Naive B cell (primary cell): ENCODE measurements at regions not wholly inside any gene's neighbourhood (a gene's known extent, or its start where the extent isn't known, plus 50 kb on each side); places are given as distances from the start of the nearest gene placed in this dataset.

Experiments
- ATAC-seq, 2 donors: fragments of 150-1000 bp; cut with Tn5 transposase; 2 replicates each; pipeline ENCODE4 v1.10.0; 2021; ENCODE audit warnings: low read depth in 2 of 2, mild to moderate bottlenecking in 2 of 2, moderate library complexity in 2 of 2
- DNase-seq: peaks from one replicate; pipeline ENCODE4 v3.0.0; 2022
- H3K27ac Mint-ChIP-seq, 6 donors: one replicate each; pipeline ENCODE4 v1.8.0; 2020 to 2022; ENCODE audit warnings: mild to moderate bottlenecking in 6 of 6, mixed read lengths in 6 of 6, moderate library complexity in 5 of 6, inconsistent platforms in 2 of 6
- H3K27me3 Mint-ChIP-seq, 3 donors: one replicate each; pipeline ENCODE4 v1.8.0; 2021 to 2022; ENCODE audit warnings: mixed read lengths in 3 of 3, mild to moderate bottlenecking in 1 of 3
- H3K36me3 Mint-ChIP-seq, 2 donors: one replicate each; pipeline ENCODE4 v1.8.0; 2020 to 2022; ENCODE audit warnings: mixed read lengths in 2 of 2, inconsistent platforms in 1 of 2, mild to moderate bottlenecking in 1 of 2
- H3K4me1 Mint-ChIP-seq, 3 donors: one replicate each; pipeline ENCODE4 v1.8.0; 2020 to 2022; ENCODE audit warnings: mixed read lengths in 3 of 3, inconsistent platforms in 1 of 3, mild to moderate bottlenecking in 1 of 3, moderate library complexity in 1 of 3
- H3K4me3 Mint-ChIP-seq, 8 donors: one replicate each; pipeline ENCODE4 v1.8.0; 2020 to 2022; ENCODE audit warnings: mild to moderate bottlenecking in 8 of 8, mixed read lengths in 8 of 8, moderate library complexity in 8 of 8, inconsistent platforms in 2 of 8
- H3K9me3 Mint-ChIP-seq, 7 donors: one replicate each; pipeline ENCODE4 v1.8.0; 2020 to 2022; ENCODE audit warnings: mixed read lengths in 7 of 7, mild to moderate bottlenecking in 5 of 7, inconsistent platforms in 2 of 7, moderate library complexity in 1 of 7

DNA sequence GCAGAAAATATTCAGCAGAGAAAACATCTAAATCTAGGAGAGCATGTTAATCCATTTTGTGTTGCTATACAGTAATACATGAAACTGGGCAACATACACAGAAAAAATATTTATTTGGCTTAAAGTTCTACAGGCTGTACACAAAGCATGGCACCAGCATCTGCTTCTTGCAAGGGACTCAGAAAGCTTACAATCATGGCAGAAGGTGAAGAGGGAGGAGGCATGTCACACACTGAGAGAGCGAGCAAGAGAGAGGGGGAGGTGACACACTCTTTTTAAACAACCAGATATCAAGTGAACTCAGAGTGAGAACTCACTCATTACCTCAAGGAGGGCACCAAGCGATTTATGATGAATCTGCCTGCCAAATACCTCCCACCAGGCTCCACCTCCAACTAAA, 94.2 kb upstream of the CNOT2 start:
- no peak for DNase-seq
- no peak for ATAC-seq
- Mint-ChIP-seq H3K4me3 (no peak overlapping the region), H3K4me1 (no peaks in the 10 kb centered on the region), H3K36me3 (peaks cover 0 to 5% of the 10 kb centered on the region in 2 donors), H3K27ac (no peak overlapping the region), H3K27me3 (peaks cover 9 to 20% (median 15%) of the 10 kb centered on the region in 3 donors), H3K9me3 (peaks cover 4 to 19% (median 7%) of the 10 kb centered on the region in 7 donors)

DNA sequence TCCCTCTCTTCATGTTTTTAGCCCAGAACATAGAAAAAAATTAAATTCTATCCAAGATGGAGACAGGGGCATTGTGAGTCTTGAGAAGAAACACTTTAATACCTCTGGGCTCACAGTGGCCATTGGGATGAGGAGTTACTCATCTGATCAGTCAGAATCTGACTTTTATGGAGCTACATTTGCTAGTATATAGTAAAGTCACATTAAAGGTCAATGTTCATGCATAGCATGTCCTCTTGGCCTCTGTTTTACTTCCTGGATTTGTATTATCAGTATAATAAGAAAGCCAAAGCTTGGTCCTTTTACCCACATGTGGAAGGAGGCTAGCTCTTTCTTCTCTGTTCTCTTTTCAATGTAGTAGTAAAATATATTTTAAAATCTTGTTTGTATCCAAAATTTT, 93.6 kb upstream of the CNOT2 start:
- Mint-ChIP-seq H3K9me3 (peaks cover 4 to 25% (median 10%) of the 10 kb centered on the region in 7 donors), H3K27me3 (peaks cover 9 to 19% (median 15%) of the 10 kb centered on the region in 3 donors), H3K4me3 (no peak overlapping the region), H3K27ac (no peak overlapping the region), H3K4me1 (no peaks in the 10 kb centered on the region), H3K36me3 (peaks cover 0 to 5% of the 10 kb centered on the region in 2 donors)
- no peak for ATAC-seq
- no peak for DNase-seq

DNA sequence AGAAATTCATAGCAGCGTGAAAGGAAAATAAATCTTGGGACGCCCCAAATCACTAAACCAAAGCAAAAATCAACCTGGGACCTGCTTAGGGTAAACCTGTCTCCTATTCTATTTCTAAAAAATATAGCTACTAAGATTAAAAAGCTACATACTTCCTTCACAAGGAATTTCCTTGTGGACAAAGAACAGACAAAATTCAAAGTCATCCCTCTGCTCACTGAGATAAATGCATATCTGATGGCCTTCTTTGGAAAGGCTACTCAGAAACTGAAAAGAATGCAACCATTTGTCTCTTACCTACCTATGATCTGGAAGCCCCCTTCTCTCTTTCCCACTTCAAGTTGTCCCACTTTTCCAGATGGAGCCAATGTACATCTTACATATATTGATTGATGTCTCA, 93.0 kb upstream of the CNOT2 start:
- Mint-ChIP-seq H3K9me3 (peaks cover 4 to 31% (median 14%) of the 10 kb centered on the region in 7 donors), H3K36me3 (peaks cover 0 to 5% of the 10 kb centered on the region in 2 donors), H3K4me1 (no peaks in the 10 kb centered on the region), H3K27ac (no peak overlapping the region), H3K27me3 (peaks cover 9 to 19% (median 15%) of the 10 kb centered on the region in 3 donors), H3K4me3 (no peak overlapping the region)
- no peak for DNase-seq
- ATAC-seq: no peak

DNA sequence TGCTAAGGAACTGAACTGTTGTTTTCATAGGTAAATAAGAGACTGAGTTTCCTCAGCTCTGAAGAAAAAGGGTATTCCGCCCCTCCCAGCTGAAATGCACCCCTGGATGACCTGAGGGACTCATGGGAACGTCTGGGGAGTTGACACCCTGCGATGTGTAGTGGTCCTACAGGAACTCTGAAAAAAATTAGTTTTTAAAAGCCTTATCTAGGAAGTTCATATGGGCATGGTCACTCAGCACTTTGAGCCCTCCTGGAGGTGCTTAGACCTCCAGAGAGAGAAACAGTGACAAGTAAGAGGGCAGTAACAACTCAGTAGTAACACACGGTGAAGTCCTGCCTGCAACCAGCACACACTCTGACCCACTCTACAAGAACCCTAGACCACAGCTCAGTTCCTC, 91.2 kb upstream of the CNOT2 start:
- ATAC-seq: no peak
- no peak for DNase-seq
- H3K9me3 Mint-ChIP-seq: peaks cover 4 to 38% (median 21%) of the 10 kb centered on the region in 7 donors
- peaks cover 6 to 19% (median 9%) of the 10 kb centered on the region in 3 donors for H3K27me3 Mint-ChIP-seq
- H3K4me3 Mint-ChIP-seq: no peak overlapping the region
- no peak overlapping the region for H3K27ac Mint-ChIP-seq
- peaks cover 0 to 5% of the 10 kb centered on the region in 2 donors for H3K36me3 Mint-ChIP-seq
- H3K4me1 Mint-ChIP-seq: no peaks in the 10 kb centered on the region

DNA sequence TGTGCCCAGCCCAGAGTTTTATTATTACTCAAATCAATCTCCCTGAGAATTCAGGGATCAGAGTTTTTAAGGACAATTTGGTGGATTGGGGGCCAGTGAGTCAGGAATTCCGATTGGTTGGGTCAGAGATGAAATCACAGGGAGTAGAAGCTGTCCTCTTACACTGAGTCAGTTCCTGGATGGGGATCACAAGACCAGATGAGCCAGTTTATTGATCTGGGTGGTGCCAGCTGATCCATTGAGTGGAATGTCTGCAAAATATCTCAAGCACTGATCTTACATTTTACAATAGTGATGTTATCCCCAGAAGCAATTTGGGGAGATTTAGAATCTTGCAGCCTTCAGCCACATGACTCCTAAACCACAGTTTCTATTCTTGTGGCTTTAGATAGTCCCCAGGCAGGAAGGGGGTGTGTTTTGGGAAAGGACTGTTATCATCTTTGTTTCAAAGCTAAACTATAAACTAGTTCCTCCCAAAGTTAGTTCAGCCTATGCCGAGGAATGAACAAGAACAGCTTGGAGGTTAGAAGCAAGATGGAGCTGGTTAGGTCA, 89.1 kb upstream of the CNOT2 start:
- Mint-ChIP-seq H3K27me3 (peaks cover under 1 to 26% (median 4%) of the 10 kb centered on the region in 3 donors), H3K4me3 (no peak overlapping the region), H3K27ac (no peak overlapping the region), H3K4me1 (no peaks in the 10 kb centered on the region), H3K36me3 (peaks cover 5 to 17% of the 10 kb centered on the region in 2 donors), H3K9me3 (peaks cover 7 to 57% (median 37%) of the 10 kb centered on the region in 7 donors)
- ATAC-seq: no peak
- DNase-seq: no peak

DNA sequence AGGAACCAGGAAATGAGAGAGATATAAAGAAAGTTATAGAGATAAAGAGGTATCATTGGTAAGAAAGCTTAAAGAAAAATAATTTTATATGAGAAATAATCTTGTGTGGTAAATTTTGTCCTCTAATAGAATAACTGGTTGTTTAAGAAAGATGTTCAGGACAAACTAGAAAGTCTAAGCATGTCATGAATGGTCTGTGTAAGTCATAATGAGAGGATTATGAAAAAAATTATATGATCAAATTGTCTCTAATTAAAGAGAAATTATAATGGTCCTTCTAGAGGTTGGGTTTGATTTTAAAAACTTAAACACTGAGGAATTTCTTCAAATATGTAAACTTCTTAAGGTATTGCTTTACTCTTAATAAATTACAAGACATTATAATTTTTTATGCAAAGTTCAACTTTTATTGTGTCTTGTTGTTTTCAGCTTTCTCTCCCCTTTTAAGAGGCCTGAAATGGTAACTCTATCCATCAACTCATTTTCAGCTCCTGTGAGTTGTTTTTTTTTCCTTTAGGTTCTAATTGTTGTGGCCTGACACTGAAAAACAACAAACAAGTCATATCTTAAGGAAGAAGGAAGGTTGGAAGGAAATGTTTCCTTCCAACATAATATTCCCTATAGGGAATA, 88.2 kb upstream of the CNOT2 start:
- Mint-ChIP-seq H3K4me1 (no peaks in the 10 kb centered on the region), H3K27me3 (peaks cover 0 to 34% (median 0%) of the 10 kb centered on the region in 3 donors), H3K27ac (no peak overlapping the region), H3K9me3 (peaks cover 7 to 66% (median 41%) of the 10 kb centered on the region in 7 donors), H3K4me3 (no peak overlapping the region), H3K36me3 (peaks cover 5 to 17% of the 10 kb centered on the region in 2 donors)
- DNase-seq (no peak), ATAC-seq (no peak)

DNA sequence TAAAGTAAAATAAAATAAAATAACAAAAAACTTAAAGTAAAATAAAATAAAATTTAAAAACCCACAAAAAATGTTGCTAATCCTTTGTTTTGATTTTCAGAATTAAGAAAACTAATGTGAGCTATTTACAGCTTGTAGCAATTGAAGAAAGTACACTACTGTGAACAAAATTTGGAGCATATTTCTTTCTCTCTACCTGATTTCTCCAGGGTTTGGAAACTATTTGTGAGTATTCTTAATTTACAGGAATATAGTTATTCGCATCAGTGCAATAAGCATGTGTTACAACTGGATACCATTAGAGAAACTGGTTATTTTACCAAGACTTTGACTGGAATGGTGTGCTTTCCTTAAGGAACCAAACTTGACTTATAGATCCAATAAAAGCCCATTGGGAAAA, 86.1 kb upstream of the CNOT2 start:
- no peak for ATAC-seq

DNA sequence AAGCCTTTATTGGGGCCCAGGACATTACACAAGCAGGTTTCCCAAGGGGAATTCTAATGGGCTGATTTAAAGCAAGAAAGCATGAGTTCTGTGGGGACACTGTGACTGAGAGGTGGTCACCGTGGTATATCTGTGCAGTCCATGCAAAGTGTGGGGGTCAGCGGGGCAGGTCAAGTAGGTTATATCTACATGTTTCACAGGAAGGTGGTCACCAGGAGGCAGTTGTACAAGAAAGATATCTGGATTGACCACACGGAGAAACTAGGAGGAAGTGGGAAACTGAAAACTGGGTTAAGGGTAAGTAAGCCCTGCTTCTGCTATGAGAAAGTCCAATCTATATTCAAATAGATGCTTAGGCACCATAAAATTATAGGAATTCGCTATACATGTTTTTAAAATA, 77.8 kb upstream of the CNOT2 start:
- H3K27ac Mint-ChIP-seq: no peak overlapping the region

More for the DNA sequence above, 86.1 kb upstream of the CNOT2 start:
- H3K36me3 Mint-ChIP-seq: peaks cover 5 to 17% of the 10 kb centered on the region in 2 donors
- H3K27ac Mint-ChIP-seq: no peak overlapping the region
- no peak overlapping the region for H3K4me3 Mint-ChIP-seq
- H3K4me1 Mint-ChIP-seq: no peaks in the 10 kb centered on the region
- peaks cover 10 to 86% (median 47%) of the 10 kb centered on the region in 7 donors for H3K9me3 Mint-ChIP-seq
- H3K27me3 Mint-ChIP-seq: peaks cover 0 to 19% (median 0%) of the 10 kb centered on the region in 3 donors
- DNase-seq: no peak

DNA sequence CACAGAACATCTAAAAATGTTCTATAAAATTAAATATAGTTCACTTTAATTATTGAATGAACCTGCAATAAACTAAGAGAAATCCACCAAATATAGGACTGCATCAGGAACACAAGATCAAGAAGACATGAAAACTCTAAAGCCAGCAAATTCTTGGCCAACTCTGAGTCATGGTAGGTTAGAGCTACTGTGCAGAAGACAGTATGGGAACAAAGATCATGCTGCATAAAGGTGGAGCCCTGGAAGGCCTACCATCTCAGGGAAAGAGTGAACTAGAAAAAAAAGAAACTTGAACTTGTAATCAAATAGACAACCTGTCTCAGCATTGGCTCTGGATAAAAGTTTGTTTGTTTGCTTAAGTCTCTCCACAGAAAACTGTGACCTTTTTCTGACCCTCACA, 66.9 kb upstream of the CNOT2 start:
- no peak for DNase-seq
- Mint-ChIP-seq H3K27ac (no peak overlapping the region), H3K4me3 (no peak overlapping the region), H3K9me3 (peaks cover 0 to 6% (median 2%) of the 10 kb centered on the region in 7 donors), H3K27me3 (peaks cover 0 to 5% (median 0%) of the 10 kb centered on the region in 3 donors), H3K36me3 (peaks cover 0 to 6% of the 10 kb centered on the region in 2 donors), H3K4me1 (no peaks in the 10 kb centered on the region)
- no peak for ATAC-seq

More for the DNA sequence above, 77.8 kb upstream of the CNOT2 start:
- peaks cover 0 to 18% (median 7%) of the 10 kb centered on the region in 7 donors for H3K9me3 Mint-ChIP-seq
- peaks cover 0 to 4% (median 0%) of the 10 kb centered on the region in 3 donors for H3K27me3 Mint-ChIP-seq
- H3K4me1 Mint-ChIP-seq: no peaks in the 10 kb centered on the region
- no peaks in the 10 kb centered on the region for H3K36me3 Mint-ChIP-seq
- no peak overlapping the region for H3K4me3 Mint-ChIP-seq
- ATAC-seq: no peak
- DNase-seq: no peak

DNA sequence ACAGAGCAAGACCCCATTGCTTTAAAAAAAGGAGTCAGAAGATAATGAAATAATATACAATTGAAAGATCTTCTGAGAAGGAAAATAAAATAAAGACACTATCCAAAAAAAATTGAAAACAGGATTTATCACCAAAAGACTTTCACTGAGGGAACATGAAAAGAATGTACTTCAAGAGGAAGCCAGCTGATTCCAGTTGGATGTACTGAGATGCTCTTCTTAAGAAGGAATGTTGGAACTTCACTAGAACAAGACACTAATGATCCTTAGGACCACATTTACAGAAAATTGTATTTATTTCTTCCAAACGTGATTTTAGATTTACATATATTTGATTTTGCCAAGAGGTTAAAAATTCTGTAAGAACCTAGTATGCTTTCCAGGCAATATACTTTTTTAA, 65.6 kb upstream of the CNOT2 start:
- H3K4me1 Mint-ChIP-seq: no peaks in the 10 kb centered on the region
- H3K36me3 Mint-ChIP-seq: peaks cover 0 to 8% of the 10 kb centered on the region in 2 donors
- H3K27me3 Mint-ChIP-seq: peaks cover 0 to 10% (median 2%) of the 10 kb centered on the region in 3 donors
- H3K27ac Mint-ChIP-seq: no peak overlapping the region
- H3K9me3 Mint-ChIP-seq: peaks cover 0 to 9% (median 5%) of the 10 kb centered on the region in 7 donors
- ATAC-seq (no peak), DNase-seq (no peak)
- H3K4me3 Mint-ChIP-seq: no peak overlapping the region

DNA sequence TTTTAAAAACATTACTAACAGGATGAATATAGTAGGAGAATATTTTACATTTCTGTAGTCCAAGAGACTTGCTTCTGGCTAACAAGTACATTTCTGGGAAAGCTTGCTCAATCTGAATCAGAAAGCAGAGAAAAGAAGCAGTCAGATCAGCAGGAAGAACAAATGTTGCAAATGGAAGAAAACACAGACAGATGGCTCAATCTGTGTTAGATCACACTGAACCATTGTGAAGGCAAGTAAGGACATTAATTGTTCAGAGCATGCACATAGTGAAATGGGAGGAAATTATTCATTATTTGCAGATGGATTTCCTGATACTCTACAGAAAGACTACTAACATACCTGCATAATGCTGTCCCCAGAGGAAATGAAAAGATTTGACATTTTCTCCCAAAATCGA, 65.2 kb upstream of the CNOT2 start:
- H3K36me3 Mint-ChIP-seq: peaks cover 0 to 8% of the 10 kb centered on the region in 2 donors
- H3K4me1 Mint-ChIP-seq: no peaks in the 10 kb centered on the region
- no peak overlapping the region for H3K4me3 Mint-ChIP-seq
- H3K9me3 Mint-ChIP-seq: peaks cover 0 to 12% (median 5%) of the 10 kb centered on the region in 7 donors
- H3K27ac Mint-ChIP-seq: no peak overlapping the region
- peaks cover 0 to 14% (median 4%) of the 10 kb centered on the region in 3 donors for H3K27me3 Mint-ChIP-seq
- DNase-seq (no peak), ATAC-seq (no peak)

DNA sequence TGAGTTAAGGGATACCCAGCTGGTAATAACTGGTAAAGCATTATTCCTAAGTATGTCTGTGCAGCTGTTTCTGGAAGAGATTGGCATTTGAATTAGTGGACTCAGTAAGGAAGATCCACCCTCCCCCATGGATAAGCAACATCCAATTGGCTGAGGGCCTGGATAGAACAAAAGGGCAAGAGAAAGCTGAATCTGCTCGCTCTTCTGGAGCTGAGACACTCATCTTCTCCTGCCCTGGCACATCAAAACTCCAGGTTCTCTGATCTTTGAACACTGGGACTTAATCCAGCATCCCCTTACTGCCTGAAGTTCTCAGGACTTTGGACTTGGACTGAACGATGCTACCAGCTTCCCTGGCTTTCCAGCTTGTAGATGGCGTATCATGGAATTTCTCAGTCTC, 63.1 kb upstream of the CNOT2 start:
- peaks cover 0 to 17% (median 4%) of the 10 kb centered on the region in 3 donors for H3K27me3 Mint-ChIP-seq
- no peak for ATAC-seq
- H3K9me3 Mint-ChIP-seq: peaks cover 0 to 14% (median 5%) of the 10 kb centered on the region in 7 donors
- no peaks in the 10 kb centered on the region for H3K4me1 Mint-ChIP-seq
- no peak overlapping the region for H3K4me3 Mint-ChIP-seq
- peaks cover 0 to 8% of the 10 kb centered on the region in 2 donors for H3K36me3 Mint-ChIP-seq
- DNase-seq: no peak
- no peak overlapping the region for H3K27ac Mint-ChIP-seq

DNA sequence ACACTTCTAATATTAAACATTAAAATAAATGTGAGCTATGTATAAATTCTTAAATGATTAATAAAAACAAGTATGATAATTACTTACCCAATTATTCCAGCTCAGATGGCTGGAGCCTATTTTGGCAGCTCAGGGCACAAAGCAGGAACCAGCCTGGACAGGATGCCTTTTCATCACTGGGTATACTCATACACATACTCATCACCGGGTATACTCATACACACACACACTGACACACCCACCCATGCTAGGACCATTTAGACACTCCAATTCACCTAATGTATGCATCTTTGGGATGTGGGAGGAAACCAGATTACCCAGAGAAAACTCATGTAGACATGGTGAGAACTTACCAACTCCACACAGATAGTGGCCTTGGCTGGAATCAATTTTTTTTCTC, 57.9 kb upstream of the CNOT2 start:
- peaks cover 0 to 14% (median 4%) of the 10 kb centered on the region in 7 donors for H3K9me3 Mint-ChIP-seq
- peaks cover 0 to 17% (median 4%) of the 10 kb centered on the region in 3 donors for H3K27me3 Mint-ChIP-seq
- H3K4me3 Mint-ChIP-seq: no peak overlapping the region
- ATAC-seq: no peak
- H3K27ac Mint-ChIP-seq: no peak overlapping the region
- no peaks in the 10 kb centered on the region for H3K4me1 Mint-ChIP-seq
- DNase-seq: no peak
- H3K36me3 Mint-ChIP-seq: peaks cover 0 to 8% of the 10 kb centered on the region in 2 donors

DNA sequence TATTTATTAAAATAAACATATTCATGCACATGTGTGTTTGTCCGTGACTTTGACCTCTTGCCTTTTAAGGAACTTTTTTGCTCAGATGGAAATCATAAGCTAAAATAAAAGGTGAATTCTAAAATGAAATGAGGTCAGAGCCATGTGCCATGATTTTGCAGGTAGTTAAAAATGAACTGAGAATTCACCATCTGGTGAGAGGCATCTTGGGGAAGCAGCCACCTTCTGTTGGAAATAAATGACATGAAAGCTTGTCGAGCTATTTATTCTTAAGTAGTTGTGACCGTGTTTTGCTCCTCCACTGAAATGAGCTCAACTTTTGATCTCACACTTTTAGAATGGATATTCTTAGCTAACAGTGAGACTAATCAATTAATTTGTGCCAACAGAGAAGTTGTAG, 56.8 kb upstream of the CNOT2 start:
- no peak overlapping the region for H3K4me3 Mint-ChIP-seq
- H3K9me3 Mint-ChIP-seq: peaks cover 0 to 14% (median 2%) of the 10 kb centered on the region in 7 donors
- no peaks in the 10 kb centered on the region for H3K36me3 Mint-ChIP-seq
- no peak overlapping the region for H3K27ac Mint-ChIP-seq
- peaks cover 0 to 10% (median 4%) of the 10 kb centered on the region in 3 donors for H3K27me3 Mint-ChIP-seq
- no peak for DNase-seq
- no peaks in the 10 kb centered on the region for H3K4me1 Mint-ChIP-seq
- ATAC-seq: no peak
